ENCODE measurements at regions not wholly inside any gene's neighbourhood (a gene's known extent, or its start where the extent isn't known, plus 50 kb on each side); places are given as distances from the start of the nearest gene placed in this dataset.

GRCh38 chr7:41590986-41591385, 111.9 kb downstream of the INHBA start:
- no peak for TF ChIP-seq CTCF (IDR thresholded peaks at IDR 0.05)
- H3K9me3 Mint-ChIP-seq (ENCODE audit: unreplicated experiment) = peaks cover 11% of the 10 kb centered on the region
- H3K4me1 Mint-ChIP-seq (ENCODE audit: unreplicated experiment) = no peaks in the 10 kb centered on the region
- H3K27ac Mint-ChIP-seq (ENCODE audit: unreplicated experiment) = no peak overlapping the region
- no peaks in the 10 kb centered on the region for H3K27me3 Mint-ChIP-seq (ENCODE audit: unreplicated experiment)
- H3K4me3 Mint-ChIP-seq (ENCODE audit: unreplicated experiment) = no peak overlapping the region
- no peaks in the 10 kb centered on the region for H3K36me3 Mint-ChIP-seq (ENCODE audit: unreplicated experiment)
- no peak for DNase-seq (ENCODE audit: extremely low spot score, unreplicated experiment)

DNA sequence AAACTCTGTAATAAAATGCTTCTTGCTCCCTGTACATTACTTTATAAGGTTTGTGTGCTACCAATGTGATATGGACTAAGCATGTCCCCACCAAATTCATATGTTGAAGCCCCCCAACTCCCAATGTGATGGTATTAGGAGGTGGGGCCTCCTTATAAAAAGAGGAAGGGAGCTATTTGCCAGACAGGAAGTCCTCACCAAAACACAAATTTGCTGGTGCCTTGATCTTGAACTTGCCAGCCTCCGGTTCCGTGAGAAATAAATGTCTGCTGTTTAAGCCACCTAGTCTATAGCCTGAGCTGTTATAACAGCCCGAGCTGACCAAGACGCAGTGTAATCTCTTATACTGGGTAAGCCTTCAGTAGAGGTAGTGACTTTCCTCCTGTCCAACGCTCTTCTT, 114.5 kb downstream of the INHBA start:
- H3K36me3 Mint-ChIP-seq (ENCODE audit: unreplicated experiment) = no peaks in the 10 kb centered on the region
- no peaks in the 10 kb centered on the region for H3K27me3 Mint-ChIP-seq (ENCODE audit: unreplicated experiment)
- peaks cover 7% of the 10 kb centered on the region for H3K9me3 Mint-ChIP-seq (ENCODE audit: unreplicated experiment)
- no peak overlapping the region for H3K27ac Mint-ChIP-seq (ENCODE audit: unreplicated experiment)
- no peak for DNase-seq (ENCODE audit: extremely low spot score, unreplicated experiment)
- H3K4me3 Mint-ChIP-seq (ENCODE audit: unreplicated experiment) = no peak overlapping the region
- no peaks in the 10 kb centered on the region for H3K4me1 Mint-ChIP-seq (ENCODE audit: unreplicated experiment)
- no peak for TF ChIP-seq CTCF (IDR thresholded peaks at IDR 0.05)

DNA sequence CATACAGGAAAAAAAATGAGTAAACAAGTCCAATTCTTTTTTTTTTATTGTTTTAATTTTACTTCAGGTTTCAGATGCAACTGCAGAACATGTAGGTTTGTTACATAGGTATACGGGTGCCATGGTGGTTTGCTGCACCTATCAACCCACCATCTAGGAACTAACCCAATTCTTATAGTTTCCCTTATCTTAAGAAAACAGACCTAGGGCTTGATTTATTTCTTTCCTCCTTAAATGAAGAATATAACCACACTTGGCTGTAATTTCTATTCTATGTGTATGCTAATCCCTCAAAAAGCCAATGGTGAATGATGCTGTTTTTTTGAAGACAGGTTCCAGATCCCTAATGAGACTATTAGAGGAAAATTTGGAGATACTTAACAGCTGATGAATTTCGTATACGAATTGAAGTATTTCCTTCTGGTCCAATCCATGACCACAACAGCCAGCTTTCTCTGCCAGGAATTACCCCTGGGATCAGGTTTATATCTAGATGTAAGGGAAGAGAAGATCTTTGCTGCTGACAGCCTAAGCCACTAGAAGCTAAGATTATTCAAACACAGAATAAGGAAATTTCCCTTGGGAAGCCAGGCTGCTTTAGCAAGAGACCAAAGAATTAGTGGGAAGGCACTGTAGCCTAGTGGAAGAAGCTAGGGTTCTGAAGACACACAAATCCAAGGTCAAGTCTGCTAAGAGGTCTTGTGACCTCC, 115.8 kb downstream of the INHBA start:
- Mint-ChIP-seq H3K4me3 (ENCODE audit: unreplicated experiment) (no peak overlapping the region), H3K9me3 (ENCODE audit: unreplicated experiment) (peaks cover 7% of the 10 kb centered on the region), H3K27ac (ENCODE audit: unreplicated experiment) (no peak overlapping the region), H3K36me3 (ENCODE audit: unreplicated experiment) (no peaks in the 10 kb centered on the region), H3K27me3 (ENCODE audit: unreplicated experiment) (no peaks in the 10 kb centered on the region), H3K4me1 (ENCODE audit: unreplicated experiment) (peaks cover 3% of the 10 kb centered on the region)
- TF ChIP-seq CTCF (IDR thresholded peaks at IDR 0.05) = no peak
- no peak for DNase-seq (ENCODE audit: extremely low spot score, unreplicated experiment)

- no peak overlapping the region for H3K4me3 Mint-ChIP-seq (ENCODE audit: unreplicated experiment)
- no peaks in the 10 kb centered on the region for H3K27me3 Mint-ChIP-seq (ENCODE audit: unreplicated experiment)
- no peak overlapping the region for H3K27ac Mint-ChIP-seq (ENCODE audit: unreplicated experiment)
- no peak for DNase-seq (ENCODE audit: extremely low spot score, unreplicated experiment)
- no peaks in the 10 kb centered on the region for H3K9me3 Mint-ChIP-seq (ENCODE audit: unreplicated experiment)
- H3K36me3 Mint-ChIP-seq (ENCODE audit: unreplicated experiment) = no peaks in the 10 kb centered on the region
- no peak for TF ChIP-seq CTCF (IDR thresholded peaks at IDR 0.05)
- peaks cover 24% of the 10 kb centered on the region for H3K4me1 Mint-ChIP-seq (ENCODE audit: unreplicated experiment)
Measured at GRCh38 chr7:41584746-41585145, 118.1 kb downstream of the INHBA start.

DNA sequence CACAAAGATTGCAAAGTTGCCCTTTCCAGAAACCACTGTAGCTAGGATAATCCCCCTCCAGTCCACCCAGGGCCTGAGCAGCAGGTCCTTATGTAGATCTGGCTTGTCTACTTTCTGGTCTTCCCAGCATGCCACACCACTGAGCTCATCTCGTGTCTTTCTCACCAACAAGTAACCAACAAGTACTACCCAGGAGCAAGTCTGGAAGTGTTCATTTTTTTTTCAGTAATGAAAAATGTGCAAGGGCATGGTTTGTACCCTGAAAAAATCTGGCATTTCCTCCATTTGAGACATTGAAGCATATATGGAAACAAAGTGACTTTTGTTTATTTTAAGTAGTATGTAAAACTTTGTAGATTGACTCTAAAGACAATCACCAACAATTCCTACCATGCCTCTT, 120.8 kb downstream of the INHBA start:
- peaks cover 4% of the 10 kb centered on the region for H3K9me3 Mint-ChIP-seq (ENCODE audit: unreplicated experiment)
- no peak overlapping the region for H3K4me3 Mint-ChIP-seq (ENCODE audit: unreplicated experiment)
- no peak overlapping the region for H3K27ac Mint-ChIP-seq (ENCODE audit: unreplicated experiment)
- DNase-seq (ENCODE audit: extremely low spot score, unreplicated experiment) = no peak
- TF ChIP-seq CTCF (IDR thresholded peaks at IDR 0.05) = no peak
- H3K27me3 Mint-ChIP-seq (ENCODE audit: unreplicated experiment) = no peaks in the 10 kb centered on the region
- H3K36me3 Mint-ChIP-seq (ENCODE audit: unreplicated experiment) = no peaks in the 10 kb centered on the region
- peaks cover 26% of the 10 kb centered on the region for H3K4me1 Mint-ChIP-seq (ENCODE audit: unreplicated experiment)

Data from osteocyte (in vitro differentiated cells).